ENCODE measurements at regions not wholly inside any gene's neighbourhood (a gene's known extent, or its start where the extent isn't known, plus 50 kb on each side); places are given as distances from the start of the nearest gene placed in this dataset.
"Not testable (repeated sequence)": the region's sequence is repeated elsewhere in the genome, so short reads cannot be mapped to it uniquely, and the experiment has no call there.

DNA sequence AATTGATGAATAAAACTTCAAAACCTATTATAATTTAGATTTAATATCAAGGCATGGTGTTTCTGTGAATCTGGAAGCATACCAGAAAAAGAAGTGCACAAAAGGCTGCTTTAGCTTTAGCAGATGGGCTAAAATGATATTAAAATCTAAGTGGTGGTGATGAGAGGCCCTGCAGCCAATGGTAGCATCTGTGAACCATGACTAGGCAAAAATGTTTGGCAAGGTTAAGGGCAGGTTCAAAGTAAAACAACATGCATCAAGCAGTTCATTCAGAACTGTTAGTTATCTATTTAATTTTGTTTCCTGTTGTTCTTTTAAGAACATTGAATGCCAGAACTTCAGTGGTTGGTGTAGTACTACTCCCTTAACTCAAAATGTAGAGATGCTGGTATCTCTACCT is 1736.9 kb upstream of the CELF4 start:
- DNase-seq (ENCODE audit: low read depth) = no peak

DNA sequence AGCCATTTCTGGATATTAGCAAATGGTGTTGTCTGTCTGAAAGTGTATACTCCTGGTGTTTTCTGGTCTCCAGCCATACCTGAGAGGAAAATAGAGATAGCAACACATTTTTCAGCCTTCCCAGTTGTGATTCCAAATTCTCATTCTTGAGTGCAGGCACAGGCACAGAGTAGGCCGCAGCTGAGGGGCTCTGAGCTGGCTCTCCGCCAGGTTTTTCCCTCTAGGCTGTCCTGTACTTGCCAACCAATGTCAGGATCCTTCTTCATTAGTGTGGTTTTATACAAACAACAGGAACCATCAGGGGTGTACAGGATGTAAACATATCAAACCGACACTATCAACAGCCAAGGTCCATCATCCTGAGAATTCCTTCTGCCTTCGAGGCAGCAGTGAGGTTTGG is 1733.6 kb upstream of the CELF4 start:
- no peak for DNase-seq (ENCODE audit: low read depth)

DNA sequence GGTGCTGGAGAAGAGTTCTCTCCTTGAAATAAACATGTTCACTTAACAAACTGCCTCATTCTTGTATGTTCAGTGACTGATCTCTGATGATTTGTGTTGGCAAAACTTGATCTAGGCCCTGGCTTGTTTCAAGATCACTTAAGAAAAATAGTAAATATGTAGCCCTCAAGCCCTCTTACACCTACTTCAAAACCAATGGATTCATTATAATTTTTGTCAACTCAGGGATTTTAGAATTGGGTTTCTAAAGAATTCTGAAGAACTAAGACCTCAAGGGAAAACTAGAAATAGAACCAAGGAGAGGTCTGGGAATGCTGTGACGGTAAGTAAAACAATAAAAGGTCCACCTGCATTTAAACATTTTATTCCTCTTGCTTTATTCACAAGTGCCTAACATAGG is 1731.6 kb upstream of the CELF4 start:
- no peak for DNase-seq (ENCODE audit: low read depth)

DNA sequence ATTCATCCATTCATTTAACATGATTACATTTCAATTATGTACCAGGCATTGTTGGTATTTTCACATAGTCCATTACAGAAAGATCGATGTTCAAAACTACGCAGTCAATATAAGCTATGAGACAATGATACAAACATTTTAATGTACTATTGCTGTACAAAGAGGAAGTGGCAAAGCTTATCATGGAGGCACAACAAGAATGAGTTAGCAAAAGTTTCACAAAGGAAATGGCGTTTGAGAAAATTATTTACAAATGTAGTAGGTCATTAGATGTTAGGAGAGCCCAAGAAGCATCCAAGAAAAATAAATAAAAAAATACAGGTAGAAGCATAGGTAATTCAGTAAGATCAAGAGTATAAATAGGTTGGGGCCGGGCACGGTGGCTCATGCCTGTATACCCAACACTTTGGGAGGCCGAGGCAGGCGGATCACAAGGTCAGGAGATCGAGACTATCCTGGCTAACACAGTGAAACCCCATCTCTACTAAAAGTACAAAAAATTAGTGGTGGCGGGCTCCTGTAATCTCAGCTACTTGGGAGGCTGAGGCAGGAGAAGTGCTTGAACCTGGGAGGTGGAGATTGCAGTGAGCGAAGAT is 1730.8 kb upstream of the CELF4 start:
- no peak for DNase-seq (ENCODE audit: low read depth)

DNA sequence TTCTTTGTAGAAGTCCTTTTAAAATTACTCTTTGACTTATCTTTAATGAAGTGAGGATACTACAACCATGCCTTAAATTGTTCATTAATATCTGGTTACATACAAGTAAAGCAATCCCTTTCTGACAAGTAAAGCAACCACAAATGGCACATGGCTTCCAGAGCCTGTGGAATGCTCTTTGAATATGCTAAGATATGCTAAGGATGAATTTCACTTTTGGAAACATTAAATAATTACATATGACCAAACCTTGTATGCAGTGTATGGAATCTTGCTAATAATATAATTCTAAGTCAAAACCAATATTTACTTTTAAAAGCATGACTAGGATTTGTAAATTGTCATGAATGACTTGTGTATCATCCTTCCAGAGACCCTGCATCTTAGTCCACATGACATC is 1711.2 kb upstream of the CELF4 start:
- no peak for DNase-seq (ENCODE audit: low read depth)

DNA sequence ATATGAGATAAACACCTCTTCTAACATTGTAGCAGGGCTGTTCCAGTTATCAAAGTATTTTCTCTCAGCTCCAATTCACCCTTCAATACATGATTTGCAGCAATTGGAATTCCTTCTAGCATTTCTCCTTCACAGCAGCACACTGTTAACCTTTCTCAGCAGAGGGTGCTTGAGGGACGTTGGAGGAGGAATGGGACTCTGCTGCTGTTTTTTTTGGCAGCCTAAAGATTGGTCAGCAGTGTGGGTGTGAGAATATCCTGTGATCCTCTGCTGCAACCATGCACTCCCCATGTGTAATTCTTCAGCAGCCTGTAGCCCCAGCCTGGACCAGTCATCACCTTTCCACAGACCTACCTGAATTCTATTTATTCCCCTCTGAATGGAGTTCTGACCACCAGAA is 1708.9 kb upstream of the CELF4 start:
- no peak for DNase-seq (ENCODE audit: low read depth)

DNA sequence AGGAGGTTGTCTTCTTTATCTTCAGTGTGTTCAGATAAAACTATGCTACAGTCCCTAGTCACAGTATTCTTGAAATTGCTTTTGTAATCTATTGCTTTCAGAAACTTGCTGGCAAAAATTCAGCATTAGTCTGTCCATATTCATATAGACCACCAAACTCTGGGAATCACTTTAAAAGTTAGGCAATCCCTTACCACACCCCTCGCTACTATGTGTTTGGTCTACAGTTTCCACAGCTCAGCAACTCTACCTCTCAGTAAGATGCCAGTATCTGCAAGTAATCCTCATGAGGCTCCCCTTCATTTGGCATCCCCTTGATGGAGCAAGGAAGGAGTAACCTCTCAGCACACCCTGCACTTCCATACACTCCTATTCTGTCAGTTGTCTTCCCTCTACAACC is 1706.6 kb upstream of the CELF4 start:
- no peak for DNase-seq (ENCODE audit: low read depth)

DNA sequence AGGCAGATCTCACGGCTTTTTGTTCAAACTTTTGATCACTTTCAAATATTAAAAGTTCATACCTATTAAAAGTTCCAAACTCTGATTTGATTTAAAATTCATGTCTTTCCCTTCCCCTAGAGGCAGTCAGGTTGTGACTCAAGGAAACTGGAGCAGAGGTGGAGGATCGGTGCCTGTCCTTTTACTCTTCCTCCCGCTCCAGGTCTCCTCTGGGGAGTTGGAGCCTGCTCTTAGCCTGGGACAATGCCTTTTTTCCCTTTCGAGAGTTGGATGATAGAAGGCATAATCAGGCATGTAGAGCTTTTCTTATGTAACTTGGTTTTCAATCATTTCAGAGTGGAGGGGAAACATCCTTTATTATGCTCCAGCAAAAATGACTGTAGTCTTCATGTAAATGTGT is 1706.1 kb upstream of the CELF4 start:
- no peak for DNase-seq (ENCODE audit: low read depth)

DNA sequence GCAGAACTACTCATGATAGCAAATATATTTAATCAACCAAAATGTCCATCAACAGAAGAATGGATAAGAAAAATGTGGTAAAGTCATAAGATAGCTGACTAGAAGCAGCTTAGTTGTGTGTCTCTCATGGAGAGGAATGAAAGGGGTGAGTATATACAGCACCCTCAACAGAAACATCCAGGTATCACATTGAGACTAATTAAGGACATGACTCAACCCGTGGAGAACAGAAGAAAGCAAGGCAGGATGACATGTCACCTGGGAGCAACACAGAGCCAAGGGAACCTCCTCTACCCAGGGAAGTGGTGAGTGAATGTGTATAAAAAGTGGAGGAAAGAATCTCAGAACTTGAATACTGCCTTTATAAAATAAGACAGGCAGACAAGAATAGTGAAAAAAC is 1695.0 kb upstream of the CELF4 start:
- no peak for DNase-seq (ENCODE audit: low read depth)

DNA sequence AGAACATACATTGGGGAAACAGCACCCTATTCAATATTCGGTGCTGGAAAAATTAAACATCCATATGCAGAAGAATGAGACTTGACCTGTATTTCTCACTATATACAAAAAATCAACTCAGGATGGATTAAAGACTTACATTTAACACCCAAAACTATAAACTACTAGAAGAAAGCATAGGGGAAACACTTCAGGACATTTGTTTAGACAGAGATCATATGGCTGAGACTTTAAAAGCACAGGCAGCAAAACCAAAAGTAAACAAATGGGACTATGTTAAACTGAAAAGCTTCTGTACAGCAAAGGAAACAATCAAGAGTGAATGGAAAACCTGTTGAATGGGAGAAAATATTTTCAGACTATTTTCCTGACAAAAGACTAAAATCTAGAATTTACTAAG is 1694.1 kb upstream of the CELF4 start:
- no peak for DNase-seq (ENCODE audit: low read depth)

DNA sequence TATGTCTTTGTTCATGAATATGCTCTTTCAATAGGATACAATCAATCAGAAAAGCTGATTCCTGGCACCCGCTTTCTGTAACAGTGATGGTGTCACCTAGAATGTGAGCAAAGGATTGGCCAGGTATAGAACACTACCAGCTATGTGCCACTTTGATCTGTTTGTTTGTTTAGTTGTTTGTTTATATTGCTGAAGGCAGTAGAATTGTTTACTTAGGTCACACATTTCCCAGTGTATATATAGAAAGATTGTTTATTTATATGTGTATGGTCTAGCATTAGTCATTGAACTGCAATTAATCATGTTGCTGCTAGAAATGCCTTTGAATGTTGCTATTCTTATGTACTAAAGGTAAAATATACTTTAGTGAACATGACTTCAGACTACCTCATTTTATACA is 1678.6 kb upstream of the CELF4 start:
- DNase-seq (ENCODE audit: low read depth) = no peak

DNA sequence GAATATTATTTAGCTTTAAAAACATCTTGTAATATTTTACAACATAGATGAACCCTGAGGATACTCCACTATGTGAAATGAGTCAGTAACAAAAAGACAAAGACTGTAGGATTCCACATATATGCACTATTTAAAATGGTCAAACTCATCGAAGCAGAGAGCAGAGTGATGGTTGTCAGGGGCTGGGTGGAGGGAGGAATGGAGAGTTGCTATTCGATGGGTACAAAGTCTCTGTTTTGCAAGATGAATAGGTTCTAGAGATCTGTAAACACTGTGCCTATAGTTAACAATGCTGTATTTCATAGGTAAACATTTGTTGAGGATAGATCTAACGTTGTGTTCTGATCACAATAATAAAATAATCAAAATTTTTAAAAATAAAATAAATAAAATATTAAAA is 1675.9 kb upstream of the CELF4 start:
- no peak for DNase-seq (ENCODE audit: low read depth)

DNA sequence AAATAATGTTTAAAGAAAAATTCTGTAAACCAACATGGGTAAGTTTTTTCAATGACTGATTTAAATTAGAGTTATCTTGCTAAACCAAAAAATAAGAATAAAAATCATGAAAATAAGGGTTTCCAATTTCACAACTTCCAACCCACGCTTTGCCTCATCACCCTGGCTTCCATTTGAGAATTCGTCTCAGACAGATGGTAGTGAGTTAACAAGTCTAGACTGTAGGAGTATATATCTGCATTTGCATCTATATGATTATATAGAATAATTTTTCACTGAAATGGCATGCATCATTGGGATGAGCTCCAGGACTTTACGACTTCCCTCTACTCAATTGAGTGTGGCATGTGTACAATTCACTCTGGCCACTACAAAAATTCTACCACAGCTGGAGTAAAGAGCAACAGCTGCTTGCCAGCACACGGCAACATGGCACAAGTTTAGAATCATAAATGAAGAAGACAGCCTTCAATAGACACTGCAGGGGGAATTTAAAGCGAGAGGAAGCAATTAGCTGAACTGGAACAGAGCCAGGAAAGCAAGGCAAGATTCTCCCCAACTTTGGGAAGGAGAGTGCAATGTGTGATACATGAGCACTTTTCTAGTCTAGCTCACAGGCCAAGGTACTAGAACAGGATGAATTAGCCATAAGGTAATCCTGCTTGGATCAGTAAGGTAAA is 1673.5 kb upstream of the CELF4 start:
- no peak for DNase-seq (ENCODE audit: low read depth)

DNA sequence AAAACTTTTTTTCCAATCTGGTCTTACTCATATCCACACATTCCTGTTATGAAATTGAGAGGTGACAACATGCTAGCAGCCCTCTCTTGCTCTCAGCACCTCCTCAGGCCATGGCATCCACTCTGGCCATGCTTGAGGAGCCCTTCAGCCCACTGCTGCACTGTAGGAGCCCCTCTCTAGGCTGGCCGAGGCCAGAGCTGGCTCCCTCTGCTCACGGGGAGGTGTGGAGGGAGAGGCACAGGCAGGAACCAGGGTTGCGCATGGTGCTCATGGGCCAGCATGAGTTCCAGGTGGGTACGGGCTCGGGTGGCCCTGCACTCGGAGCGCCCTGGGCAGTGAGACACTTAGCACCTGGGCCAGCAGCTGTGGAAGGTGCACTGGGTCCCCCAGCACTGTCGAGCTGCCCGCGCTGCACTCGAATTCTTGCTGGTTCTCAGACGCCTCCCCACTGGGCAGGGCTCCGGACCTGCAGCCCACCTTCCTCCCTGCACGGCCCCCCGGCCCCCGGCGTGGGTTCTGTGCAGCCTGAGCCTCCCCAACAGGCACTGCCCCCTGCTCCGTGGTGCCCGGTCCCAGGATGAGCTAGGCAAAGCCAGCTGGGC is 1669.6 kb upstream of the CELF4 start:
- DNase-seq (ENCODE audit: low read depth) = no peak

DNA sequence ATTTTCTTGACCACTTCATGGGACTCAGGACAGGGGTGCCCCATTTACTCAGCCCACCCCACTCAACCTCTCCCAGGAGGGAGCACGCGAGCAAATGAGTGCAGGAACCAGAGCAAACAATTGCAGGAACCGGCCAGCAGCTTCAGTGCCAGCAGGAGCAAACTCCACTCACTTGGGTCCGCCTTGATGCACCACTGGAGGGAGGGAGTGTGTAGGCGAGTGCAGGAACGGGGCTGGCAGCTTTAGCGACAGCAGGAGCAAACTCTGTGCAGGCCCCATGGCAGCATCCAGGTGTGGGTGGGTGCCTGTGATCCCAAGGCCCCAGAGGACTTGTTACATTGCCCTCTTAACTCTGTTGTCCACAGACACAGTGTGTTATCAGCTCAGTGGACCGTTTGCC is 1667.3 kb upstream of the CELF4 start:
- no peak for DNase-seq (ENCODE audit: low read depth)

DNA sequence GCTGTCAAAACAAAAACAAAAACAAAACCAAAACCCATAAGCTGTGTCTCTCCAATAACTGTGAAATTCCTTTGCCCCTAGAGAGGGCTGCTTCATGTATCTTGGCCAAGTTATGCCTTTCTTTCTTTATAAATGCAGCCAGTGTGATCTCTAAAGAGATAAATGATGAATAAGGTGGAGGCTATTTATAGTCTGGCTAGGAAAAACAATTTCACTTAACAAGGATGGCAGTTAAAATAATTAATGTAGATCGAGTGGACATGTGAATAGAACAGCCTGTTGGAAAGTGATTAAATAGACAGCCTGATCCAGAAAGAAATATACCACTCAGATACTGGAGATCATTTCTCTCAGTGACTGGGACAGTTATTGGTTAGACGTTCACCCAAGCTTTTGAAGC is 1666.9 kb upstream of the CELF4 start:
- DNase-seq (ENCODE audit: low read depth) = no peak

DNA sequence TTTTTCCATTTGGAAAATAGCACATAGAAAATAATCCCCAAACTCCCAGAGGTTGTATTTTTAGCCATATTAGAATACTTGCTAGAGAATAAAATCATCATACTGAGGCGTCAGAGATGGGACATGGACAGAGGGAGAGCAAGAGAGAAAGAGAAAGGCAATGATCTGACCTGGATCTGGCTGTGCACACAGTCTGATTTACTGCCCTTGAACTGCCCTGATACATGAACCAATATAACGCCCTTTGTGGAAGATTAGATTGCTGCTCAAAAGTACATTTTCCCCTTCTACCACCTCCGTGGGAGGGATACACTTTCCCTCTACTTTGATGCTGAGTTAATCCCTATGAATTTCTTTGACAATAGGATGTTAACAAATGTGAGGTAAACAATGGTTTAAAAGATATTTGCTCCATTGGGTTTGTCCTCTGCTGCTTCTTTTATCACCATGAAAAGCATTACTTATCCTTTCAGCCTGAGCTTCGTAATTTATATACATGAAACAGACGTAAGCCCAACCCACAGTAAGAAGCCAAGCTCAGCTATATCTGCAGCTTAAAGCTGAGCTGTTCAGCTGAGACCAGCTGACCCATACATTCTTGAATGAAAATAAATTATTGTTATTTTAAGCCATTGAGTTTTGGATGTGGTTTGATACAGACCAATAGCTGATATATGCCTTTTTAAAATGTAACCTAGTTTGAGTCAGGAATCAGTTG is 1664.6 kb upstream of the CELF4 start:
- DNase-seq (ENCODE audit: low read depth) = no peak

DNA sequence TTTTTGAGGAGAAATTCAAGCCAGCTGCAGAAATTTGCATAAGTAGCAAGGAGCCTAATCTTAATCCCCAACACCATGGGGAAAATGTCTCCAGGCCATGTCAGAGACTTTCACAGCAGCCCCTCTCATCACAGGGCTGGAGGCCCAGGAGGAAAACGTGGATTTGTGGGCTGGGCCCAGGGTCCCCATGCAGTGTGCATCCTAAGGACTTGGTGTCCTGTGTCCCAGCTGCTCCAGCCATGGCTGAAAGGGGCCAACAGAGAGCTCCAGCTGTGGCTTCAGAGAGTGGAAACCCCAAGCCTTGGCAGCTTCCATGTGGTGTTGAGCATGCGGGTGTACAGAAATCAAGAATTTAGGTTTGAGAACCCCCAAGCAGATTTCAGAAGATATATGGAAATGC is 1662.2 kb upstream of the CELF4 start:
- not testable (repeated sequence) for DNase-seq (ENCODE audit: low read depth)

DNA sequence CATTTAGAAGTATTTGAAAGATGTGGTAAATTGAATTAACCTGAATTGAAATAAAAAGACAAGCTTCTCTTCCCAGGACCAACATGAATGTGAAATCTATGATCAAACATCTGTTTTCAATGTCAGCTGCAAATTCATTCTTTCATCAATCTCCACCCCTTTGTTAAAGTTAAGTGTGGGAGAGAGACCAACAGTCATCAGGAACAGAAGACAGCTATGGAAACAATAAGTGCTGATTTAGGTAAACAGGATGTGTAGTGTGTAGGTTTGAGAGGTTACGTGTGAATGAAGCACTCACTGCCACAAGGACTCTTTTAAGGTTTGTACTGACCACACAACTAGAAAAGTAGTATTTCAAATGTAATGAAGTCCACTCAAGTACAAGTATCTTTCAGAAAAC is 1659.8 kb upstream of the CELF4 start:
- no peak for DNase-seq (ENCODE audit: low read depth)

DNA sequence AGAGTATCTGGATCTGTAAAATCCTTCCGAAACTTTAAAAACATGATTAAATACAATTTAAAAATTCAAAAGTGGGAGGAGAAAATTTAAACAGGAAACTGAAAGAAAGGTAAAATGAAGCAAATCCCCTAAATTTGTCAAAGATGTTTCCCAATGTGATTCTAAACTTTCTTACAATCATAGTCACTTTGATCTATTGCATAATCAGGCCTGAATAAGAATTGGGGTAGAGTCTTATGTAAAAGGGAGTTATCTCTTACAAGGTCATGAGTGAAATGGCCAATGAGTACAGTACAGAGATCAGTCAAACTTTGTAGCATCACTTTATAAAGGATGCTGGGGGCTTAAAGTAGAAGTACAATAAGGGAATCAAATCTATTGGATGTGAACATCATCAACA is 1657.7 kb upstream of the CELF4 start:
- DNase-seq (ENCODE audit: low read depth) = no peak

DNA sequence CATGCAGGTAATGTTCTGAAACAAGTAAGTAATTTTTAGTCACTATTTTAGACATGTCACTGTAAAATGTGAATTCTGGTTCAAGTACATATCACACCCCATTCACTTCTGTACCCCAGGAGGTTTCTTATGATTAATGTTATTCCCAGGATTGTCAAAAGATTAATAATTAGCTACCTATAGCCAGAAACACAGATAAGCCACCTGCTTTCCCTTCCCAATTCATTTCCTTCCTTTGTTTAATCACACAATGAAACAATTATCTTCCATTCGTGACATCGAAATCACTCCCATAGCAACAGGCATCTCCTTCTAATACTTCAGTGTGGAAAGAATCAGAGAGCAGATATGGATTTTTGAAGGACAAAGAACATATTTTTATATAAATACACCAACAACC is 1650.3 kb upstream of the CELF4 start:
- DNase-seq (ENCODE audit: low read depth) = no peak

DNA sequence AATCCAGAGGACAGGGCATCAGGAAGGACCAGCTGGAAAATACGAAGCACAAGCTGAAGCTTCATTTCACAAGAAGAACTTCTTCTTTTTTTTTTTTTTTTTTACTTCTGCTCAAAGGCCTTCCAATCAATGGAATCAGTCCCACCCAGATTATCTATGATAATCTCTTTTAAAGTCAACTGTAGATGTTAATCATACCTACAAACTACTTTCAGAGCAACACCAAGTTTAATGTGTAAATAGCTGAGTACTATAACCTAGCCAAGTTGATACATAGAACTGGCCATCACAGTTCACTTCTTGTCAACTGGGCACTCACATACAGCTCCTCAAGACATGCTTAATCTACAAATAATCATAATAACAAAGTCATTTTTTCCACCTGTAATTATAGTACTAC is 1645.9 kb upstream of the CELF4 start:
- DNase-seq (ENCODE audit: low read depth) = no peak

DNA sequence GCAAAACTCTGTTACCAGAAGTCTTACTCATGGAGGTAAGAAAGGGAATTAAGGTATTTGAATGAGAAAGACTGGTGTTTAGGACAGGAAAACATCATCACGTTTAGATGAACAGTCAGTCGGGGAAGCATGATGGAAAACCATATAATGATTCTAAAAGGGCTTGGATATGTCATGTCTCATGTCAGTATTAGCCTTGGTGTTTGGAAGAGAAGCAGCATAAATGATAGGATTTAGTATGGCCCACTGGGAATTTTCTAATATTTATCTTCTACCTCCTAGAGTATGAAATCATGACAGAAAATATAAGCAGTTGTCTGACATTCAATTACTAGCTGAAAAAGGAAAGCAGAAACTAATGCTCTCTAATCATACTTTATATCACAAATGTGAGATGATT is 1643.6 kb upstream of the CELF4 start:
- DNase-seq (ENCODE audit: low read depth) = no peak

Measured in activated T-helper 9 cell treated with anti-CD3 and anti-CD28 coated beads, Interleukin-2, amount 50 U/mL, for 16 hours (primary cell).